GM18951 (cell line): ENCODE measurements at regions not wholly inside any gene's neighbourhood (a gene's known extent, or its start where the extent isn't known, plus 50 kb on each side); places are given as distances from the start of the nearest gene placed in this dataset.

Source experiments
- POLR2A ChIP-seq: IDR thresholded peaks from 4 replicates; pipeline ENCODE4 v1.6.1; 2011; ENCODE audit warnings: mild to moderate bottlenecking; ENCODE audit not compliant: insufficient read length, insufficient read depth; ENCODE audit errors: extremely low read depth
- in situ Hi-C: fragments of 300-500 bp; cut with MboI; formaldehyde crosslinking; loops from one replicate; pipeline ENCODE4 v1.12.0; 2022; ENCODE audit warnings: low sequenced_read_pairs, mixed read lengths, inconsistent platforms; ENCODE audit not compliant: unreplicated experiment

DNA sequence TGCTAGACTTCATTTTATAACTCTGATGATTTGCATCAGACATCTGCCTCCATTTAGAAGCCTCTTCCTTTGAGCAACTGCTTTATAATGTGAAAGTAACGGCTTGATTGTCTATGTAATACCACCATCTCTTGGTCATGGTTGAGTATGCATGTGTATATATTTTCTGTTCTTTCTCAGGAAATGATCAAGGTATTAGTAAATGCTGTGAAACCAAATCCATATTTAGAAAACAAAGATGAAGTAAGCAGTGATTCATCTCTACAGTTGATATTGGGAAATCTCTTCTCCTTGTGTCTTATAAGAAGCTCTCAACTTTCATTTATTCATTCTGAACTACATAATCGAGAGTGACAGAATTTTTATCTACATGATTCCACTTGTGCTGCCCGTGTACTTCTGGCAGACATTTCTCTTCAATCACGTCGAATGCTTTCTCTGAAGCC lies 104.6 kb upstream of the ANO3 start:
- in situ Hi-C loops, result no loop called here
- TF ChIP-seq POLR2A, result no peak

DNA sequence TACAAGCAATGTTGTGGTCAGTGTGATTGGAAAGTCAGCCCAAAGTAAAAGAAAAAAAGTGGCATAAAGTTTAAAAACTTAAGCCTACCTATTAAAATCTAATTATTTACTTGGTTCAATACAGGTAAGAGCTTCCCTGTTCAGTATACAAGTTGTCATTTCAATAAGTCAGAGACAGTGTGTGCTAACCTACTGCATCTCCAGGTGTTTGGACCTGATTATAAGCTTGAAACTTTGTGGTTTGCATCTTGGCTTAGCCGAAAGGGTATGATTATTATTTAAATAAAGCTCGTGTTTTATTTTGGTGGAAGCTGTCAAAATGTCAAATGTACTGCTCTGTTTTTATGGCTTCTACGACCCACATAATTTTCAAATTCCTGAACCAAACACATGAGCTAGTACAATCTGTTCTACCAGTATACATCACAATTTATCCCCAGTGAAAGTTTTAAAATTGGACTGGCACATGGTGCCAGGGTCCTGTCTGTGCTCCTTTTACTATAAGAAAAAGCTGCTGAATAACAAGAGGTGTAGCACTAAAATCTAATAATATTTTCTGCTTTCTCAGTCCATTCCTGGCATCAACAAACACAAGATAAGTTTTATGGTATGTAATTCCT lies 103.9 kb upstream of the ANO3 start:
- no peak for TF ChIP-seq POLR2A
- in situ Hi-C loops, result no loop called here

DNA sequence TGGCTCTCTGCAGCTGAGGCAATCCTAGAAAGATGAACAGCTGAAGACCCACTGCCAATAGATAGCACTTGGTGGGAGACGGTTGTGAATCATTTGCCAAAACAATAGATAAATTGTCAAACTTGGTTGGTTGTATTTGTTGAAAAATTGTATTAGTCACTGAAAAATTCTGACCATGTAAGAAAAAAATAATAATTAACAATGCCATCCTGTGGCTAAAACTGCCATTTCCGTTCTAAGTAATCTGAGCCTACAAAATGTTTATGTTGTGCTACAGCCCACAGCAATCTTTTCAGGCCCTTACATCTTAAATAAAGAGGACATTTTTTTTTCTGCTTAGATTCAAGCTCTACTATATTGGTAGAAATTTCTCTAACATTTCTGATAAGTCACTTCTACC lies 103.2 kb upstream of the ANO3 start:
- no peak for TF ChIP-seq POLR2A
- in situ Hi-C loops, result no loop called here

DNA sequence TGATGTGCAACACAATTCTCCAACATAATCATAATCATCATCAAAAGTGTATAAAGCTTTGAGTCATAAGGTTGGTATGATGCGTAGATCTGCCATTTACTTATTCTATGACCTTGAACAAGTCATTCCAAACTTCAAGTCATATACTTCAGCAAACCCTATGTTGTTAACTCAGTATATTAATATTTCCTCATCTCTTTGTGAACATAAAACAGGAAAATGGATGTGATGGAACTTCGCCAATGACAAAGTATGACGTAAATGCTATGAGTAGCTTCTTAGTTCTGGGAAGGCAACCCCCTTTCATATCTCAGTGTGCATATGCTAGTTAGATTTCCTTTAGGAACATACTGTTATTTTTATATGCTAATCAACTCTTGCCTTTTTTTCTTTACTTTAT lies 102.7 kb upstream of the ANO3 start:
- TF ChIP-seq POLR2A, result no peak
- in situ Hi-C loops, result no loop called here

DNA sequence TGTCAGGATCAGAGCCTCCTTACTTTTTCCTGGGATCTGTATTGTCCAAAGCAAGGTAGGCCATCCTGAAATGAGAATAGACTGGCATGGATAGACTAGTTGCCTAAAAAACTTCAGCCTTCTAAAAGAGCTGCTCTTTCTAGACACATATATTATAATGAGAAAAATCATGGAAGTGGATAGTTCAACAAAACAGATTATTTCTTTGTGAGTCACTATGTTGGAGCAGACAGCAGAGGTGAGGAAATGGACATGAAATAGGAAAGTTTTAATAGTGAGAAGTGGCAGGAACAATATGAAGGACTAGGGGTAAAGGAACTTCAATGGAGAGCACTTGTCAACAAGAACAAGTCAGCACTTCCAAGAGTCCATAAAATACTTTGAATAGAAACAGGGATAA lies 101.9 kb upstream of the ANO3 start:
- in situ Hi-C loops, result no loop called here
- TF ChIP-seq POLR2A, result no peak

GRCh38 chr11:26231252-26231661 lies 100.7 kb upstream of the ANO3 start:
- in situ Hi-C loops, result no loop called here
- TF ChIP-seq POLR2A, result no peak

DNA sequence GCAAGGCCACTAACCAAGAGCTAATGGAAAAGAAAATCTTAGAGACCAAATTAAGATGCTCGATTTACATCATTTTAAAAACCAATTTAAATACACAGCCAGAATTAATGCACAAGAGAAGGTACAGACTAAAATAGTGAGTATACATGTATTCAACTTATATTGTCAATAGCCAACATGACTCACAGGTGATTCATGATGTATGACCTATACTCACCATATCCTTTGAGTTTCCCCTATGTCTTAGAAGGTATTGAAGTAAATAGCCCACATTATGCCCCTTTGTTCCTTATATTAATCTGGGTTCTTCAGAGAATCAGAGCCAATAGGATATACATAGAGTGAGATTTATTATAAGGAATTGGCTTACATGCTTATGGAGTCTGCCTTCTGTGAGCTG lies 97.5 kb upstream of the ANO3 start:
- TF ChIP-seq POLR2A, result no peak
- in situ Hi-C loops, result no loop called here

DNA sequence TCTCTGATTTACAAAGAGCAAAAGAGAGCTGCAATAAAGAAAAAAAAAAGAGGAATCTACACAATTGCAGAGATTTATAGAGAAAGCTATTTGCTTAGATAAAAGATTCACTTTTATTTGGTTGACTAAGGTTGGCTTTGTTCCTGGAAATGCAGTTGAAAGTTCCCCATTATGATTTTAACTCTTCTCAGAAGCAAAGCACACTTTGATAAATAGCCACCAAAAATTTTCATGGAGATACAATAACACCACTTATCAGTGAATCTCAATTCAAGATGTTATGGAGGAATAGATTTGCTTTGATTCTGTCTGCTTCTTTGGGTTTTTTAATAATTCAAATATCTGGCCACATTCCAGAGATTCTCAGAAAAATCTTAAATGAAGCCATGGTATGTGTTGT lies 88.5 kb upstream of the ANO3 start:
- no peak for TF ChIP-seq POLR2A
- in situ Hi-C loops, result no loop called here

DNA sequence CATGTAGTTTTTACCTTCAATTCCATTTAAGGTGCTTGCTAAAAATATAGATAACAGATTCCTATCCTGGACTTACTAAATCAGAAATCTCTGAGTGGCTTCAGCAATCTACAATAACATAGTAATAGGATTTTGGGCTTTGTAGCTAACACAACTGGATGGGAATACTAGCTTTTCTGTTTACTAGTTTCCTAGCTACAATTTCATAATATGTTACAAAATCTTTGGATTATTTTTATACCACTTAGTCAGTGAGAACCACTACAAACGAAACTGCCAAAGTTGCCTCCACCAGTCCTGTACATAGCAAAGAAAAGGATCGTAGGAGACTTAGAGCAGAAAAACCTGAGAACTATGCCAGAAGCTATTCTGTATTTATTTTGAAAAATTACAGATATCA lies 87.7 kb upstream of the ANO3 start:
- in situ Hi-C loops, result no loop called here
- no peak for TF ChIP-seq POLR2A

GRCh38 chr11:26245046-26245445 lies 86.9 kb upstream of the ANO3 start:
- no peak for TF ChIP-seq POLR2A
- in situ Hi-C loops, result no loop called here

DNA sequence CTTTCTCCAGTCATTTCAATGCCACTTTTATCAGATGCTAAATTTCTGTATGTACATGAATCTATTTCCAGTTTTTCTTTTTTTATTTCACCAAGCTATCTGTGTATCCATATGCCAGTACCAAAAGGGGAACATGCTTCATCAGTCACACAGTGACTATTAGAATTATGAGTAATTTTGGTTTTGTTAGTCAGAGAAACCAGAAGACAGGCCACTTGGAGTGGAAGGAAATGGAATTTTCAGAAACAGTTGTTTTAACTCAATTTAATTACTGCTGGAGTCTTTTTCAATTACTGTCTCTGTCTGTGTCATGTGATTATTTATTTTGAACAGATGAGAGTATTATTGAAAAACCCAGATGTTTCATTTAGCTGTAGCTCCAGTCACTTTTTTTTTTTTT lies 84.6 kb upstream of the ANO3 start:
- TF ChIP-seq POLR2A, result no peak
- in situ Hi-C loops, result no loop called here

GRCh38 chr11:26248661-26249060 lies 83.3 kb upstream of the ANO3 start:
- no peak for TF ChIP-seq POLR2A
- in situ Hi-C loops, result no loop called here

- no peak for TF ChIP-seq POLR2A
- in situ Hi-C loops, result no loop called here
These were observed 77.6 kb upstream of the ANO3 start for GRCh38 chr11:26254378-26254777.

GRCh38 chr11:26263769-26264168 lies 68.2 kb upstream of the ANO3 start:
- TF ChIP-seq POLR2A, result no peak
- in situ Hi-C loops, result no loop called here

DNA sequence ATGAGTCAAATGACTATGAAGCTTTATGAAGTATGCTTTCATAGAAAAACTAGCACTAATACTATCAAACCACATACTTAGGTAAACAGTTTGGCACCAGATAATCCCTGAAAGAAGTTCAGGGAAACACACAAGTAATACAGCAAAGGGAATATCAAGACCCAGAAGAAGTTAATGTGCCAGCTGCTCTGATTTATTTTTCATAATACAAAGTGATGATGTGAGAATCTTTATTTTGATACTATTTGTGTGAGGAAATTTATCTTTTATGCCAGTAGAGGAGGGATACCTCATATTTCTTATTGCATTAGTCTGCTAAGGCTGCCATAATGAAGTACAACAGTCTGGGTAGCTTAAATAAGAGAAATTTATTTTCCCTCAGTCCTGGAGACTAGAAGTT lies 67.7 kb upstream of the ANO3 start:
- in situ Hi-C loops, result no loop called here

GRCh38 chr11:26268980-26269660 lies 62.8 kb upstream of the ANO3 start:
- in situ Hi-C loops, result no loop called here
- TF ChIP-seq POLR2A, result no peak

More for the DNA sequence above, 67.7 kb upstream of the ANO3 start:
- no peak for TF ChIP-seq POLR2A
